ENCODE measurements at regions not wholly inside any gene's neighbourhood (a gene's known extent, or its start where the extent isn't known, plus 50 kb on each side); places are given as distances from the start of the nearest gene placed in this dataset.

- Mint-ChIP-seq H3K27me3 (ENCODE audit: low read depth) (no peaks in the 10 kb centered on the region), H3K27ac (no peak overlapping the region), H3K4me1 (no peaks in the 10 kb centered on the region), H3K36me3 (ENCODE audit: insufficient read depth in 1 of 3, low read depth in 3 of 3) (no peaks in the 10 kb centered on the region), H3K9me3 (no peaks in the 10 kb centered on the region), H3K4me3 (no peak overlapping the region)
- no peak overlapping the region for H4K8ac ChIP-seq (replicated peaks; ENCODE audit: insufficient read length, low read depth, low read length)
- H3K23me2 ChIP-seq (ENCODE audit: insufficient read length, low read depth, low read length, poor library complexity, severe bottlenecking) = no peaks in the 10 kb centered on the region
- TF ChIP-seq CTCF (conservative IDR thresholded peaks at IDR 0.05) = no peak
- H3K23ac ChIP-seq (ENCODE audit: insufficient read length, low read depth, low read length) = no peak overlapping the region
- H3K56ac ChIP-seq (ENCODE audit: insufficient read length, low read depth, low read length) = no peak overlapping the region
- no peak overlapping the region for H3K4ac ChIP-seq (ENCODE audit: low read depth, low read length)
- H4K91ac ChIP-seq (ENCODE audit: insufficient read length, low read depth, low read length) = no peak overlapping the region
- no peak overlapping the region for H3K14ac ChIP-seq (ENCODE audit: insufficient read depth, low read length)
- no peak for DNase-seq
- no peak overlapping the region for H2BK12ac ChIP-seq (ENCODE audit: insufficient read length, low read depth, low read length)
- no peaks in the 10 kb centered on the region for H3K27me3 ChIP-seq (ENCODE audit: insufficient read depth, low read length)
- H3K9me3 ChIP-seq (ENCODE audit: control insufficient read depth, low read depth, low read length) = no peaks in the 10 kb centered on the region
- no peak overlapping the region for H3T11ph ChIP-seq (ENCODE audit: low read length)
- no peaks in the 10 kb centered on the region for H4K20me1 ChIP-seq (ENCODE audit: control insufficient read depth, insufficient read depth, insufficient read length)
- no peak overlapping the region for H2BK15ac ChIP-seq (ENCODE audit: low read depth, low read length)
- no peak overlapping the region for H3K4me2 ChIP-seq (ENCODE audit: insufficient read depth, insufficient read length, low read length)
- H2BK5ac ChIP-seq (ENCODE audit: insufficient read length, low read length) = no peak overlapping the region
- no CpG with 5 or more reads among the region's 2 CpGs for WGBS (ENCODE audit: extremely low coverage, insufficient read length, low lambda C conversion rate)
- H3K79me2 ChIP-seq (ENCODE audit: insufficient read depth, low read length) = no peaks in the 10 kb centered on the region
- no peaks in the 10 kb centered on the region for H3K4me1 ChIP-seq (ENCODE audit: insufficient read depth, low read length)
- H4K5ac ChIP-seq (ENCODE audit: insufficient read length, low read depth, low read length) = no peak overlapping the region
- H3K9ac ChIP-seq (ENCODE audit: extremely low read depth, insufficient read length, low read length) = no peak overlapping the region
- no peak overlapping the region for H2BK20ac ChIP-seq (ENCODE audit: low read depth, low read length, poor library complexity, severe bottlenecking)
- no peak overlapping the region for H3K18ac ChIP-seq (ENCODE audit: insufficient read length, low read depth, low read length)
- H2AFZ ChIP-seq (ENCODE audit: low read length) = no peak overlapping the region
- no peak overlapping the region for H2AK5ac ChIP-seq (ENCODE audit: insufficient read length, low read length)
- H3K79me1 ChIP-seq (ENCODE audit: insufficient read depth, low read depth, low read length, poor library complexity, severe bottlenecking) = no peaks in the 10 kb centered on the region
- no peak overlapping the region for H3K27ac ChIP-seq (ENCODE audit: insufficient read length, low read depth, low read length)
- H2BK120ac ChIP-seq (ENCODE audit: low read depth, low read length, poor library complexity, severe bottlenecking) = no peak overlapping the region
Observed at GRCh38 chr5:28164568-28164967, 1126.2 kb upstream of the CDH9 start.

All from H9 (cell line).